ENCODE measurements at regions not wholly inside any gene's neighbourhood (a gene's known extent, or its start where the extent isn't known, plus 50 kb on each side); places are given as distances from the start of the nearest gene placed in this dataset.

GRCh38 chr16:7227229-7227721, 105.4 kb upstream of the RBFOX1 start:
- TF ChIP-seq POLR2AphosphoS5 (IDR thresholded peaks at IDR 0.05) (no peak), CTCF (IDR thresholded peaks at IDR 0.05) (no peak), POLR2A (IDR thresholded peaks at IDR 0.05) (no peak), EP300 (IDR thresholded peaks at IDR 0.05; ENCODE audit: low read depth) (no peak)
- no peaks in the 10 kb centered on the region for H3K9me3 ChIP-seq
- intact Hi-C loops (cut with DNase I; ENCODE audit: low total_unique reads) (no loop called here), in situ Hi-C loops (cut with MboI; ENCODE audit: low pct_ligation_motif_present in 1 of 4, low pct_unique_long_range_greater_than_20kb in 1 of 4, low sequenced_read_pairs in 3 of 4) (no loop called here)
- DNase-seq = no peak
- no peaks in the 10 kb centered on the region for H3K36me3 ChIP-seq
- 21 to 42% methylated on average over 7 to 13 of the region's 13 CpGs for WGBS, 2 donors (ENCODE audit: low coverage in 1 of 2)
- H3K27ac ChIP-seq = no peak overlapping the region
- no peaks in the 10 kb centered on the region for H3K4me1 ChIP-seq
- H3K4me3 ChIP-seq = no peak overlapping the region
- H3K27me3 ChIP-seq = no peaks in the 10 kb centered on the region

GRCh38 chr16:7221157-7221556, 111.5 kb upstream of the RBFOX1 start:
- TF ChIP-seq POLR2AphosphoS5 (IDR thresholded peaks at IDR 0.05) = no peak
- TF ChIP-seq EP300 (IDR thresholded peaks at IDR 0.05; ENCODE audit: low read depth) = no peak
- no peak for TF ChIP-seq POLR2A (IDR thresholded peaks at IDR 0.05)
- TF ChIP-seq CTCF (IDR thresholded peaks at IDR 0.05) = no peak
- H3K27ac ChIP-seq = no peak overlapping the region
- H3K4me1 ChIP-seq = no peaks in the 10 kb centered on the region
- WGBS, 2 donors (ENCODE audit: low coverage in 1 of 2) = 70 to 77% methylated on average over 3 of the region's 3 CpGs
- DNase-seq = no peak
- H3K36me3 ChIP-seq = no peaks in the 10 kb centered on the region
- H3K9me3 ChIP-seq = no peaks in the 10 kb centered on the region
- no peak overlapping the region for H3K4me3 ChIP-seq
- no peaks in the 10 kb centered on the region for H3K27me3 ChIP-seq
- in situ Hi-C loops (cut with MboI; ENCODE audit: low pct_ligation_motif_present in 1 of 4, low pct_unique_long_range_greater_than_20kb in 1 of 4, low sequenced_read_pairs in 3 of 4) (no loop called here), intact Hi-C loops (cut with DNase I; ENCODE audit: low total_unique reads) (no loop called here)

- WGBS, 2 donors (ENCODE audit: low coverage in 1 of 2) = 18 to 55% methylated on average over 2 to 4 of the region's 4 CpGs
- intact Hi-C loops (cut with DNase I; ENCODE audit: low total_unique reads) = no loop called here
- H3K36me3 ChIP-seq = no peaks in the 10 kb centered on the region
- DNase-seq = no peak
- H3K27me3 ChIP-seq = no peaks in the 10 kb centered on the region
- no peaks in the 10 kb centered on the region for H3K4me1 ChIP-seq
- H3K9me3 ChIP-seq = no peaks in the 10 kb centered on the region
- TF ChIP-seq POLR2A (IDR thresholded peaks at IDR 0.05) = no peak
- TF ChIP-seq EP300 (IDR thresholded peaks at IDR 0.05; ENCODE audit: low read depth) = no peak
- no peak for TF ChIP-seq POLR2AphosphoS5 (IDR thresholded peaks at IDR 0.05)
- no peak for TF ChIP-seq CTCF (IDR thresholded peaks at IDR 0.05)
- in situ Hi-C loops (cut with MboI; ENCODE audit: low pct_ligation_motif_present in 1 of 4, low pct_unique_long_range_greater_than_20kb in 1 of 4, low sequenced_read_pairs in 3 of 4) = no loop called here
- H3K27ac ChIP-seq = no peak overlapping the region
- no peak overlapping the region for H3K4me3 ChIP-seq
Observed at GRCh38 chr16:7218936-7219335, 113.7 kb upstream of the RBFOX1 start.

- no peaks in the 10 kb centered on the region for H3K4me1 ChIP-seq
- no peak overlapping the region for H3K27ac ChIP-seq
- no peak for TF ChIP-seq EP300 (IDR thresholded peaks at IDR 0.05; ENCODE audit: low read depth)
- TF ChIP-seq CTCF (IDR thresholded peaks at IDR 0.05) = no peak
- no peak for TF ChIP-seq POLR2A (IDR thresholded peaks at IDR 0.05)
- TF ChIP-seq POLR2AphosphoS5 (IDR thresholded peaks at IDR 0.05) = no peak
- in situ Hi-C loops (cut with MboI; ENCODE audit: low pct_ligation_motif_present in 1 of 4, low pct_unique_long_range_greater_than_20kb in 1 of 4, low sequenced_read_pairs in 3 of 4) (no loop called here), intact Hi-C loops (cut with DNase I; ENCODE audit: low total_unique reads) (no loop called here)
- WGBS, 2 donors (ENCODE audit: low coverage in 1 of 2) = 91 to 100% methylated on average over 1 to 14 of the region's 14 CpGs
- H3K36me3 ChIP-seq = no peaks in the 10 kb centered on the region
- H3K9me3 ChIP-seq = no peaks in the 10 kb centered on the region
- H3K27me3 ChIP-seq = no peaks in the 10 kb centered on the region
- DNase-seq = no peak
- no peak overlapping the region for H3K4me3 ChIP-seq
Observed at GRCh38 chr16:7217797-7218196, 114.8 kb upstream of the RBFOX1 start.

Measured in transverse colon (tissue), 4 donors.